ENCODE measurements at regions not wholly inside any gene's neighbourhood (a gene's known extent, or its start where the extent isn't known, plus 50 kb on each side); places are given as distances from the start of the nearest gene placed in this dataset.

- DNase-seq (ENCODE audit: low read depth, low spot score) (no peak), ATAC-seq (no peak)
- no peaks in the 10 kb centered on the region; the same call in 1 of the 2 replicates for H3K36me3 ChIP-seq (ENCODE audit: control insufficient read depth, insufficient read depth, low read length)
- no peak overlapping the region for H3K4me3 ChIP-seq (ENCODE audit: low read depth in 2 of 2, low read length in 2 of 2)
- in situ Hi-C loops (cut with HindIII; ENCODE audit: low pct_unique_long_range_greater_than_20kb, low sequenced_read_pairs) (no loop called here), intact Hi-C loops (cut with micrococcal nuclease; ENCODE audit: unreplicated experiment) (no loop called here)
- ChIA-PET POLR2A (no interaction called here), CTCF (no interaction called here)
- H3K27ac ChIP-seq (ENCODE audit: low read length): no peak overlapping the region
- H3K9me3 ChIP-seq (ENCODE audit: control insufficient read depth, insufficient read depth, low read depth, low read length): no peaks in the 10 kb centered on the region
- no peaks in the 10 kb centered on the region for H3K4me1 ChIP-seq (ENCODE audit: control insufficient read depth, insufficient read depth, low read length)
- no TSS peak for BruUV-seq (replicated peaks)
- TF ChIP-seq TCF7L2 (IDR thresholded peaks at IDR 0.05; ENCODE audit: low read depth, low read length) (no peak), SIN3A (IDR thresholded peaks at IDR 0.05; ENCODE audit: borderline replicate concordance, insufficient read depth, low read depth, low read length) (no peak), POLR2AphosphoS5 (IDR thresholded peaks at IDR 0.05; ENCODE audit: low read depth, low read length) (no peak)
- TF ChIP-seq, protein P1, sequence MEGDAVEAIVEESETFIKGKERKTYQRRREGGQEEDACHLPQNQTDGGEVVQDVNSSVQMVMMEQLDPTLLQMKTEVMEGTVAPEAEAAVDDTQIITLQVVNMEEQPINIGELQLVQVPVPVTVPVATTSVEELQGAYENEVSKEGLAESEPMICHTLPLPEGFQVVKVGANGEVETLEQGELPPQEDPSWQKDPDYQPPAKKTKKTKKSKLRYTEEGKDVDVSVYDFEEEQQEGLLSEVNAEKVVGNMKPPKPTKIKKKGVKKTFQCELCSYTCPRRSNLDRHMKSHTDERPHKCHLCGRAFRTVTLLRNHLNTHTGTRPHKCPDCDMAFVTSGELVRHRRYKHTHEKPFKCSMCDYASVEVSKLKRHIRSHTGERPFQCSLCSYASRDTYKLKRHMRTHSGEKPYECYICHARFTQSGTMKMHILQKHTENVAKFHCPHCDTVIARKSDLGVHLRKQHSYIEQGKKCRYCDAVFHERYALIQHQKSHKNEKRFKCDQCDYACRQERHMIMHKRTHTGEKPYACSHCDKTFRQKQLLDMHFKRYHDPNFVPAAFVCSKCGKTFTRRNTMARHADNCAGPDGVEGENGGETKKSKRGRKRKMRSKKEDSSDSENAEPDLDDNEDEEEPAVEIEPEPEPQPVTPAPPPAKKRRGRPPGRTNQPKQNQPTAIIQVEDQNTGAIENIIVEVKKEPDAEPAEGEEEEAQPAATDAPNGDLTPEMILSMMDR (IDR thresholded peaks at IDR 0.05): no peak
- TF ChIP-seq, protein P2, sequence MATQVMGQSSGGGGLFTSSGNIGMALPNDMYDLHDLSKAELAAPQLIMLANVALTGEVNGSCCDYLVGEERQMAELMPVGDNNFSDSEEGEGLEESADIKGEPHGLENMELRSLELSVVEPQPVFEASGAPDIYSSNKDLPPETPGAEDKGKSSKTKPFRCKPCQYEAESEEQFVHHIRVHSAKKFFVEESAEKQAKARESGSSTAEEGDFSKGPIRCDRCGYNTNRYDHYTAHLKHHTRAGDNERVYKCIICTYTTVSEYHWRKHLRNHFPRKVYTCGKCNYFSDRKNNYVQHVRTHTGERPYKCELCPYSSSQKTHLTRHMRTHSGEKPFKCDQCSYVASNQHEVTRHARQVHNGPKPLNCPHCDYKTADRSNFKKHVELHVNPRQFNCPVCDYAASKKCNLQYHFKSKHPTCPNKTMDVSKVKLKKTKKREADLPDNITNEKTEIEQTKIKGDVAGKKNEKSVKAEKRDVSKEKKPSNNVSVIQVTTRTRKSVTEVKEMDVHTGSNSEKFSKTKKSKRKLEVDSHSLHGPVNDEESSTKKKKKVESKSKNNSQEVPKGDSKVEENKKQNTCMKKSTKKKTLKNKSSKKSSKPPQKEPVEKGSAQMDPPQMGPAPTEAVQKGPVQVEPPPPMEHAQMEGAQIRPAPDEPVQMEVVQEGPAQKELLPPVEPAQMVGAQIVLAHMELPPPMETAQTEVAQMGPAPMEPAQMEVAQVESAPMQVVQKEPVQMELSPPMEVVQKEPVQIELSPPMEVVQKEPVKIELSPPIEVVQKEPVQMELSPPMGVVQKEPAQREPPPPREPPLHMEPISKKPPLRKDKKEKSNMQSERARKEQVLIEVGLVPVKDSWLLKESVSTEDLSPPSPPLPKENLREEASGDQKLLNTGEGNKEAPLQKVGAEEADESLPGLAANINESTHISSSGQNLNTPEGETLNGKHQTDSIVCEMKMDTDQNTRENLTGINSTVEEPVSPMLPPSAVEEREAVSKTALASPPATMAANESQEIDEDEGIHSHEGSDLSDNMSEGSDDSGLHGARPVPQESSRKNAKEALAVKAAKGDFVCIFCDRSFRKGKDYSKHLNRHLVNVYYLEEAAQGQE (IDR thresholded peaks at IDR 0.05; ENCODE audit: insufficient read depth in 1 of 2, low read depth in 2 of 2, low read length in 1 of 2): no peak
- no peaks in the 10 kb centered on the region for H3K27me3 ChIP-seq (ENCODE audit: control insufficient read depth, insufficient read depth, low read length)
These were observed 149.2 kb upstream of the SLC24A5 start for GRCh38 chr15:47971637-47972036.

GRCh38 chr15:47972738-47973137 lies 148.1 kb upstream of the SLC24A5 start:
- Histone ChIP-seq H3K36me3 (ENCODE audit: control insufficient read depth, insufficient read depth, low read length) (no peaks in the 10 kb centered on the region; the same call in 1 of the 2 replicates), H3K4me3 (ENCODE audit: low read depth in 2 of 2, low read length in 2 of 2) (no peak overlapping the region), H3K4me1 (ENCODE audit: control insufficient read depth, insufficient read depth, low read length) (no peaks in the 10 kb centered on the region), H3K9me3 (ENCODE audit: control insufficient read depth, insufficient read depth, low read depth, low read length) (no peaks in the 10 kb centered on the region), H3K27ac (ENCODE audit: low read length) (no peak overlapping the region), H3K27me3 (ENCODE audit: control insufficient read depth, insufficient read depth, low read length) (no peaks in the 10 kb centered on the region)
- in situ Hi-C loops (cut with HindIII; ENCODE audit: low pct_unique_long_range_greater_than_20kb, low sequenced_read_pairs): no loop called here
- intact Hi-C loops (cut with micrococcal nuclease; ENCODE audit: unreplicated experiment): no loop called here
- no peak for DNase-seq (ENCODE audit: low read depth, low spot score)
- no peak for ATAC-seq
- ChIA-PET POLR2A (no interaction called here), CTCF (no interaction called here)
- no peak for TF ChIP-seq SIN3A (IDR thresholded peaks at IDR 0.05; ENCODE audit: borderline replicate concordance, insufficient read depth, low read depth, low read length)
- TF ChIP-seq, protein P2 (IDR thresholded peaks at IDR 0.05; ENCODE audit: insufficient read depth in 1 of 2, low read depth in 2 of 2, low read length in 1 of 2): no peak
- no peak for TF ChIP-seq POLR2AphosphoS5 (IDR thresholded peaks at IDR 0.05; ENCODE audit: low read depth, low read length)
- TF ChIP-seq, protein P1 (IDR thresholded peaks at IDR 0.05): no peak
- no peak for TF ChIP-seq TCF7L2 (IDR thresholded peaks at IDR 0.05; ENCODE audit: low read depth, low read length)
- no TSS peak for BruUV-seq (replicated peaks)
